GM23338 (cell line): ENCODE measurements at regions not wholly inside any gene's neighbourhood (a gene's known extent, or its start where the extent isn't known, plus 50 kb on each side); places are given as distances from the start of the nearest gene placed in this dataset.

Experiments used
- ATAC-seq: fragments of 200-7000 bp; cut with Tn5 transposase; 3 replicates; pipeline ENCODE4 v1.9.1; 2020
- DNase-seq: peaks from one replicate; pipeline ENCODE4 v3.0.0-alpha.2; 2015; ENCODE audit warnings: low spot score
- H2AFZ ChIP-seq: fragments of 200-600 bp; sonication (generic); 2 replicates; pipeline ENCODE4 v1.8.0; 2016; ENCODE audit warnings: antibody characterized with exemption, mild to moderate bottlenecking, moderate library complexity
- H3F3A ChIP-seq: fragments of 200-600 bp; sonication (generic); replicated peaks from 2 replicates; pipeline ENCODE4 v1.8.0; 2017; ENCODE audit warnings: antibody characterized with exemption, mixed run types, low read depth
- H3K27ac ChIP-seq: fragments of 200-600 bp; sonication (generic); 2 replicates; pipeline ENCODE4 v1.6.1; 2016; ENCODE audit warnings: low read depth
- H3K27me3 ChIP-seq: fragments of 200-600 bp; sonication (generic); 2 replicates; pipeline ENCODE4 v1.8.0; 2016; ENCODE audit warnings: mild to moderate bottlenecking, mixed run types, moderate library complexity; ENCODE audit not compliant: insufficient read depth
- H3K36me3 ChIP-seq: fragments of 200-600 bp; sonication (generic); 2 replicates; pipeline ENCODE4 v1.8.0; 2016; ENCODE audit warnings: mild to moderate bottlenecking; ENCODE audit not compliant: insufficient read depth
- H3K4me1 ChIP-seq: fragments of 200-600 bp; sonication (generic); 2 replicates; pipeline ENCODE4 v1.8.0; 2016; ENCODE audit warnings: mild to moderate bottlenecking, moderate library complexity; ENCODE audit not compliant: insufficient read depth
- H3K4me2 ChIP-seq: fragments of 200-600 bp; sonication (generic); 2 replicates; pipeline ENCODE4 v1.7.1; 2017; ENCODE audit warnings: mixed run types
- H3K4me3 ChIP-seq: fragments of 200-600 bp; sonication (generic); 2 replicates; pipeline ENCODE4 v1.6.1; 2016; ENCODE audit warnings: mixed run types
- H3K79me2 ChIP-seq: fragments of 200-600 bp; sonication (generic); replicated peaks from 2 replicates; pipeline ENCODE4 v1.8.0; 2017; ENCODE audit warnings: mild to moderate bottlenecking; ENCODE audit not compliant: insufficient read depth
- H3K9me2 ChIP-seq: fragments of 200-600 bp; sonication (generic); 2 replicates; pipeline ENCODE4 v1.8.0; 2017; ENCODE audit not compliant: insufficient read depth
- H4K20me1 ChIP-seq: fragments of 200-600 bp; sonication (generic); replicated peaks from 2 replicates; pipeline ENCODE4 v1.8.0; 2017; ENCODE audit warnings: mild to moderate bottlenecking; ENCODE audit not compliant: insufficient read depth
- H3K27ac Mint-ChIP-seq: 2 replicates; pipeline ENCODE4 v1.8.0; 2020; ENCODE audit warnings: inconsistent platforms, mild to moderate bottlenecking, moderate library complexity, mixed read lengths
- H3K27me3 Mint-ChIP-seq: 3 replicates; pipeline ENCODE4 v1.8.0; 2022; ENCODE audit warnings: low read depth, mild to moderate bottlenecking, moderate library complexity, mixed read lengths, inconsistent platforms; ENCODE audit not compliant: insufficient read depth, poor library complexity
- H3K36me3 Mint-ChIP-seq: 3 replicates; pipeline ENCODE4 v1.8.0; 2021; ENCODE audit warnings: low read depth, mild to moderate bottlenecking, inconsistent platforms, moderate library complexity, mixed read lengths
- H3K4me1 Mint-ChIP-seq: 3 replicates; pipeline ENCODE4 v1.8.0; 2020; ENCODE audit warnings: mild to moderate bottlenecking, inconsistent platforms, mixed read lengths
- H3K4me3 Mint-ChIP-seq: 3 replicates; pipeline ENCODE4 v1.8.0; 2021; ENCODE audit warnings: moderate library complexity, mild to moderate bottlenecking, inconsistent platforms, mixed read lengths
- H3K9me3 Mint-ChIP-seq: 3 replicates; pipeline ENCODE4 v1.8.0; 2020; ENCODE audit warnings: moderate library complexity, mild to moderate bottlenecking, inconsistent platforms, mixed read lengths
- CREB1 ChIP-seq: fragments of 250-450 bp; sonication (Bioruptor Pico); IDR thresholded peaks from 2 replicates; pipeline ENCODE4 v1.5.0; 2020; ENCODE audit warnings: low read depth, mild to moderate bottlenecking, moderate library complexity
- EZH2 ChIP-seq: fragments of 200-600 bp; sonication (generic); IDR thresholded peaks from one replicate; pipeline ENCODE4 v1.8.0; 2017; ENCODE audit warnings: antibody characterized with exemption, mild to moderate bottlenecking, low read depth; ENCODE audit not compliant: unreplicated experiment
- EZH2phosphoT487 ChIP-seq: fragments of 200-600 bp; sonication (generic); IDR thresholded peaks from one replicate; pipeline ENCODE4 v1.8.1; 2018; ENCODE audit warnings: antibody characterized with exemption; ENCODE audit not compliant: unreplicated experiment
- JUNB ChIP-seq: IDR thresholded peaks from one replicate; pipeline ENCODE4 v1.6.1; 2016; ENCODE audit warnings: antibody characterized with exemption; ENCODE audit not compliant: unreplicated experiment
- NANOG ChIP-seq: IDR thresholded peaks from 2 replicates; pipeline ENCODE4 v1.6.1; 2016; ENCODE audit warnings: antibody characterized with exemption, borderline replicate concordance
- POLR2AphosphoS5 ChIP-seq: IDR thresholded peaks from 2 replicates; pipeline ENCODE4 v1.6.1; 2016; ENCODE audit warnings: antibody characterized with exemption, low read depth
- STAT1 ChIP-seq: IDR thresholded peaks from one replicate; pipeline ENCODE4 v1.6.1; 2016; ENCODE audit warnings: antibody characterized with exemption; ENCODE audit not compliant: unreplicated experiment
- ZNF114 ChIP-seq: fragments of 250-450 bp; sonication (Bioruptor Pico); IDR thresholded peaks from 2 replicates; pipeline ENCODE4 v1.5.0; 2020; ENCODE audit warnings: mild to moderate bottlenecking, moderate library complexity
- ZNF331 ChIP-seq: fragments of 250-450 bp; sonication (Bioruptor Pico); IDR thresholded peaks from 2 replicates; pipeline ENCODE4 v1.5.0; 2020; ENCODE audit warnings: low read depth, mild to moderate bottlenecking, moderate library complexity
- TF ChIP-seq, protein P1 (sequence below): fragments of 250-450 bp; sonication (Bioruptor Pico); IDR thresholded peaks from 2 replicates; pipeline ENCODE4 v1.5.0; 2020; ENCODE audit warnings: mild to moderate bottlenecking, moderate library complexity
- TF ChIP-seq, protein P2 (sequence below), 2 experiments: fragments of 200-600 bp in 1 of 2; sonication (generic) in 1 of 2; conservative IDR thresholded peaks; 2 replicates each; pipeline versions ENCODE4 v1.5.1 to v1.6.1; 2016 to 2017; ENCODE audit warnings: antibody characterized with exemption in 2 of 2, low read depth in 2 of 2, mild to moderate bottlenecking in 2 of 2, moderate library complexity in 1 of 2
- TF ChIP-seq, protein P3 (sequence below): IDR thresholded peaks from one replicate; pipeline ENCODE4 v1.6.1; 2018; ENCODE audit warnings: antibody characterized with exemption; ENCODE audit not compliant: unreplicated experiment
- TF ChIP-seq, protein P4 (sequence below): IDR thresholded peaks from 2 replicates; pipeline ENCODE4 v1.6.1; 2016; ENCODE audit warnings: antibody characterized with exemption

DNA sequence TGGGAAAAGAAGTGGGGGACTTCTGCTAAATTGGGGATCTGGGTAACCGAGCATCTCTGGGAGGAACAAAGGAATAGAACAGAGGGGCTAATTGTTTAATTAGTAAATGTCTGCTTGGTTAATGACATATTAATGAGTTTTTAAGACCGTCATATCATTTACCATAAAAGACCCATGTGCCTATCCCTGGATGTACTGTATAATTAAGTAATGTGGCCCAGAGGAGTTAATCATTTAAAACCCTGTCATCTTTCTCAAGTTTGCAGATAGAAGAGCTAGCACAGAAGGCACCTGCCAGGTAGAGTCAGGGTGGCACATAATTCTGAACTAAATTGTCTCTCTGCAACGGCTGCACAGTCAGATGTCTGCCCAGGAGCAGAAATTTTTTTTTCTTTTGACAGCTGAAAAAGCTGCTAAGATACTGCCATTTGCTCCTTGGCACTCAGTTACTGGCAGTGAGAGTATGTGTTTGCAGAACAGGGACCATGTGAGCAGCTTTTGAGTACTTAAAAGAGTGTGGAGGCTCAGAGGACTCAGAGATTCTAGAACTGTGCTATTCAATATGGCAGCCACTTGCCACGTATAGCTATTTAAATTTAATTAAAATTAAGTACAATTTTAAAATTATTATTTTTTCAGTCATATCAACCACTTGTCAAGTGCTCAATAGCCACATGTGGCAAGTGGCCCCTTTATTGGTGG lies 202.7 kb upstream of the SLC35B3 start:
- Mint-ChIP-seq H3K9me3 (no peaks in the 10 kb centered on the region), H3K4me1 (peaks cover 6% of the 10 kb centered on the region; the same call in 1 of the 3 replicates), H3K36me3 (no peaks in the 10 kb centered on the region), H3K4me3 (no peak overlapping the region), H3K27me3 (no peaks in the 10 kb centered on the region), H3K27ac (no peak overlapping the region)
- no peak for TF ChIP-seq ZNF331
- no peak for TF ChIP-seq EZH2
- TF ChIP-seq NANOG, result no peak
- TF ChIP-seq STAT1, result no peak
- no peak for TF ChIP-seq ZNF114 (CRISPR knock-in tag)
- TF ChIP-seq POLR2AphosphoS5, result no peak
- TF ChIP-seq, protein P1, sequence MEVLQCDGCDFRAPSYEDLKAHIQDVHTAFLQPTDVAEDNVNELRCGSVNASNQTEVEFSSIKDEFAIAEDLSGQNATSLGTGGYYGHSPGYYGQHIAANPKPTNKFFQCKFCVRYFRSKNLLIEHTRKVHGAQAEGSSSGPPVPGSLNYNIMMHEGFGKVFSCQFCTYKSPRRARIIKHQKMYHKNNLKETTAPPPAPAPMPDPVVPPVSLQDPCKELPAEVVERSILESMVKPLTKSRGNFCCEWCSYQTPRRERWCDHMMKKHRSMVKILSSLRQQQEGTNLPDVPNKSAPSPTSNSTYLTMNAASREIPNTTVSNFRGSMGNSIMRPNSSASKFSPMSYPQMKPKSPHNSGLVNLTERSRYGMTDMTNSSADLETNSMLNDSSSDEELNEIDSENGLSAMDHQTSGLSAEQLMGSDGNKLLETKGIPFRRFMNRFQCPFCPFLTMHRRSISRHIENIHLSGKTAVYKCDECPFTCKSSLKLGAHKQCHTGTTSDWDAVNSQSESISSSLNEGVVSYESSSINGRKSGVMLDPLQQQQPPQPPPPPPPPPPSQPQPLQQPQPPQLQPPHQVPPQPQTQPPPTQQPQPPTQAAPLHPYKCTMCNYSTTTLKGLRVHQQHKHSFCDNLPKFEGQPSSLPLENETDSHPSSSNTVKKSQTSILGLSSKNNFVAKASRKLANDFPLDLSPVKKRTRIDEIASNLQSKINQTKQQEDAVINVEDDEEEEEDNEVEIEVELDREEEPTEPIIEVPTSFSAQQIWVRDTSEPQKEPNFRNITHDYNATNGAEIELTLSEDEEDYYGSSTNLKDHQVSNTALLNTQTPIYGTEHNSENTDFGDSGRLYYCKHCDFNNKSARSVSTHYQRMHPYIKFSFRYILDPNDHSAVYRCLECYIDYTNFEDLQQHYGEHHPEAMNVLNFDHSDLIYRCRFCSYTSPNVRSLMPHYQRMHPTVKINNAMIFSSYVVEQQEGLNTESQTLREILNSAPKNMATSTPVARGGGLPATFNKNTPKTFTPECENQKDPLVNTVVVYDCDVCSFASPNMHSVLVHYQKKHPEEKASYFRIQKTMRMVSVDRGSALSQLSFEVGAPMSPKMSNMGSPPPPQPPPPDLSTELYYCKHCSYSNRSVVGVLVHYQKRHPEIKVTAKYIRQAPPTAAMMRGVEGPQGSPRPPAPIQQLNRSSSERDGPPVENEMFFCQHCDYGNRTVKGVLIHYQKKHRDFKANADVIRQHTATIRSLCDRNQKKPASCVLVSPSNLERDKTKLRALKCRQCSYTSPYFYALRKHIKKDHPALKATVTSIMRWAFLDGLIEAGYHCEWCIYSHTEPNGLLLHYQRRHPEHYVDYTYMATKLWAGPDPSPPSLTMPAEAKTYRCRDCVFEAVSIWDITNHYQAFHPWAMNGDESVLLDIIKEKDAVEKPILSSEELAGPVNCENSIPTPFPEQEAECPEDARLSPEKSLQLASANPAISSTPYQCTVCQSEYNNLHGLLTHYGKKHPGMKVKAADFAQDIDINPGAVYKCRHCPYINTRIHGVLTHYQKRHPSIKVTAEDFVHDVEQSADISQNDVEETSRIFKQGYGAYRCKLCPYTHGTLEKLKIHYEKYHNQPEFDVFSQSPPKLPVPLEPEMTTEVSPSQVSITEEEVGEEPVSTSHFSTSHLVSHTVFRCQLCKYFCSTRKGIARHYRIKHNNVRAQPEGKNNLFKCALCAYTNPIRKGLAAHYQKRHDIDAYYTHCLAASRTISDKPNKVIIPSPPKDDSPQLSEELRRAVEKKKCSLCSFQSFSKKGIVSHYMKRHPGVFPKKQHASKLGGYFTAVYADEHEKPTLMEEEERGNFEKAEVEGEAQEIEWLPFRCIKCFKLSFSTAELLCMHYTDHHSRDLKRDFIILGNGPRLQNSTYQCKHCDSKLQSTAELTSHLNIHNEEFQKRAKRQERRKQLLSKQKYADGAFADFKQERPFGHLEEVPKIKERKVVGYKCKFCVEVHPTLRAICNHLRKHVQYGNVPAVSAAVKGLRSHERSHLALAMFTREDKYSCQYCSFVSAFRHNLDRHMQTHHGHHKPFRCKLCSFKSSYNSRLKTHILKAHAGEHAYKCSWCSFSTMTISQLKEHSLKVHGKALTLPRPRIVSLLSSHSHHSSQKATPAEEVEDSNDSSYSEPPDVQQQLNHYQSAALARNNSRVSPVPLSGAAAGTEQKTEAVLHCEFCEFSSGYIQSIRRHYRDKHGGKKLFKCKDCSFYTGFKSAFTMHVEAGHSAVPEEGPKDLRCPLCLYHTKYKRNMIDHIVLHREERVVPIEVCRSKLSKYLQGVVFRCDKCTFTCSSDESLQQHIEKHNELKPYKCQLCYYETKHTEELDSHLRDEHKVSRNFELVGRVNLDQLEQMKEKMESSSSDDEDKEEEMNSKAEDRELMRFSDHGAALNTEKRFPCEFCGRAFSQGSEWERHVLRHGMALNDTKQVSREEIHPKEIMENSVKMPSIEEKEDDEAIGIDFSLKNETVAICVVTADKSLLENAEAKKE (CRISPR knock-in tag), result no peak
- TF ChIP-seq, protein P2, sequence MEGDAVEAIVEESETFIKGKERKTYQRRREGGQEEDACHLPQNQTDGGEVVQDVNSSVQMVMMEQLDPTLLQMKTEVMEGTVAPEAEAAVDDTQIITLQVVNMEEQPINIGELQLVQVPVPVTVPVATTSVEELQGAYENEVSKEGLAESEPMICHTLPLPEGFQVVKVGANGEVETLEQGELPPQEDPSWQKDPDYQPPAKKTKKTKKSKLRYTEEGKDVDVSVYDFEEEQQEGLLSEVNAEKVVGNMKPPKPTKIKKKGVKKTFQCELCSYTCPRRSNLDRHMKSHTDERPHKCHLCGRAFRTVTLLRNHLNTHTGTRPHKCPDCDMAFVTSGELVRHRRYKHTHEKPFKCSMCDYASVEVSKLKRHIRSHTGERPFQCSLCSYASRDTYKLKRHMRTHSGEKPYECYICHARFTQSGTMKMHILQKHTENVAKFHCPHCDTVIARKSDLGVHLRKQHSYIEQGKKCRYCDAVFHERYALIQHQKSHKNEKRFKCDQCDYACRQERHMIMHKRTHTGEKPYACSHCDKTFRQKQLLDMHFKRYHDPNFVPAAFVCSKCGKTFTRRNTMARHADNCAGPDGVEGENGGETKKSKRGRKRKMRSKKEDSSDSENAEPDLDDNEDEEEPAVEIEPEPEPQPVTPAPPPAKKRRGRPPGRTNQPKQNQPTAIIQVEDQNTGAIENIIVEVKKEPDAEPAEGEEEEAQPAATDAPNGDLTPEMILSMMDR (conservative IDR thresholded peaks at IDR 0.05; ENCODE audit: low read depth in 2 of 2), result no peak
- TF ChIP-seq JUNB, result no peak
- no peak for TF ChIP-seq EZH2phosphoT487
- no peak for TF ChIP-seq CREB1 (CRISPR knock-in tag)
- TF ChIP-seq, protein P3, sequence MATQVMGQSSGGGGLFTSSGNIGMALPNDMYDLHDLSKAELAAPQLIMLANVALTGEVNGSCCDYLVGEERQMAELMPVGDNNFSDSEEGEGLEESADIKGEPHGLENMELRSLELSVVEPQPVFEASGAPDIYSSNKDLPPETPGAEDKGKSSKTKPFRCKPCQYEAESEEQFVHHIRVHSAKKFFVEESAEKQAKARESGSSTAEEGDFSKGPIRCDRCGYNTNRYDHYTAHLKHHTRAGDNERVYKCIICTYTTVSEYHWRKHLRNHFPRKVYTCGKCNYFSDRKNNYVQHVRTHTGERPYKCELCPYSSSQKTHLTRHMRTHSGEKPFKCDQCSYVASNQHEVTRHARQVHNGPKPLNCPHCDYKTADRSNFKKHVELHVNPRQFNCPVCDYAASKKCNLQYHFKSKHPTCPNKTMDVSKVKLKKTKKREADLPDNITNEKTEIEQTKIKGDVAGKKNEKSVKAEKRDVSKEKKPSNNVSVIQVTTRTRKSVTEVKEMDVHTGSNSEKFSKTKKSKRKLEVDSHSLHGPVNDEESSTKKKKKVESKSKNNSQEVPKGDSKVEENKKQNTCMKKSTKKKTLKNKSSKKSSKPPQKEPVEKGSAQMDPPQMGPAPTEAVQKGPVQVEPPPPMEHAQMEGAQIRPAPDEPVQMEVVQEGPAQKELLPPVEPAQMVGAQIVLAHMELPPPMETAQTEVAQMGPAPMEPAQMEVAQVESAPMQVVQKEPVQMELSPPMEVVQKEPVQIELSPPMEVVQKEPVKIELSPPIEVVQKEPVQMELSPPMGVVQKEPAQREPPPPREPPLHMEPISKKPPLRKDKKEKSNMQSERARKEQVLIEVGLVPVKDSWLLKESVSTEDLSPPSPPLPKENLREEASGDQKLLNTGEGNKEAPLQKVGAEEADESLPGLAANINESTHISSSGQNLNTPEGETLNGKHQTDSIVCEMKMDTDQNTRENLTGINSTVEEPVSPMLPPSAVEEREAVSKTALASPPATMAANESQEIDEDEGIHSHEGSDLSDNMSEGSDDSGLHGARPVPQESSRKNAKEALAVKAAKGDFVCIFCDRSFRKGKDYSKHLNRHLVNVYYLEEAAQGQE, result no peak
- TF ChIP-seq, protein P4, sequence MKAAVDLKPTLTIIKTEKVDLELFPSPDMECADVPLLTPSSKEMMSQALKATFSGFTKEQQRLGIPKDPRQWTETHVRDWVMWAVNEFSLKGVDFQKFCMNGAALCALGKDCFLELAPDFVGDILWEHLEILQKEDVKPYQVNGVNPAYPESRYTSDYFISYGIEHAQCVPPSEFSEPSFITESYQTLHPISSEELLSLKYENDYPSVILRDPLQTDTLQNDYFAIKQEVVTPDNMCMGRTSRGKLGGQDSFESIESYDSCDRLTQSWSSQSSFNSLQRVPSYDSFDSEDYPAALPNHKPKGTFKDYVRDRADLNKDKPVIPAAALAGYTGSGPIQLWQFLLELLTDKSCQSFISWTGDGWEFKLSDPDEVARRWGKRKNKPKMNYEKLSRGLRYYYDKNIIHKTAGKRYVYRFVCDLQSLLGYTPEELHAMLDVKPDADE, result no peak
- Histone ChIP-seq H3K9me2 (peaks cover 5% of the 10 kb centered on the region; the same call in 1 of the 2 replicates), H3K27me3 (no peaks in the 10 kb centered on the region), H3K4me1 (no peaks in the 10 kb centered on the region), H3K4me3 (no peak overlapping the region), H3K4me2 (no peak overlapping the region), H3K27ac (no peak overlapping the region), H3K36me3 (no peaks in the 10 kb centered on the region), H4K20me1 (no peaks in the 10 kb centered on the region), H2AFZ (no peak overlapping the region), H3F3A (no peaks in the 10 kb centered on the region), H3K79me2 (no peaks in the 10 kb centered on the region)
- DNase-seq (no peak), ATAC-seq (no peak)
